ENCODE measurements at regions not wholly inside any gene's neighbourhood (a gene's known extent, or its start where the extent isn't known, plus 50 kb on each side); places are given as distances from the start of the nearest gene placed in this dataset.
"Not testable (repeated sequence)": the region's sequence is repeated elsewhere in the genome, so short reads cannot be mapped to it uniquely, and the experiment has no call there.

GRCh38 chr5:52283221-52283620 is 504.5 kb upstream of the ITGA1 start:
- peak; percentile 7 for DNase-seq (ENCODE audit: low read depth)
- H3K4me3 ChIP-seq (ENCODE audit: low read length) = no peak overlapping the region
- TF ChIP-seq, protein P1, sequence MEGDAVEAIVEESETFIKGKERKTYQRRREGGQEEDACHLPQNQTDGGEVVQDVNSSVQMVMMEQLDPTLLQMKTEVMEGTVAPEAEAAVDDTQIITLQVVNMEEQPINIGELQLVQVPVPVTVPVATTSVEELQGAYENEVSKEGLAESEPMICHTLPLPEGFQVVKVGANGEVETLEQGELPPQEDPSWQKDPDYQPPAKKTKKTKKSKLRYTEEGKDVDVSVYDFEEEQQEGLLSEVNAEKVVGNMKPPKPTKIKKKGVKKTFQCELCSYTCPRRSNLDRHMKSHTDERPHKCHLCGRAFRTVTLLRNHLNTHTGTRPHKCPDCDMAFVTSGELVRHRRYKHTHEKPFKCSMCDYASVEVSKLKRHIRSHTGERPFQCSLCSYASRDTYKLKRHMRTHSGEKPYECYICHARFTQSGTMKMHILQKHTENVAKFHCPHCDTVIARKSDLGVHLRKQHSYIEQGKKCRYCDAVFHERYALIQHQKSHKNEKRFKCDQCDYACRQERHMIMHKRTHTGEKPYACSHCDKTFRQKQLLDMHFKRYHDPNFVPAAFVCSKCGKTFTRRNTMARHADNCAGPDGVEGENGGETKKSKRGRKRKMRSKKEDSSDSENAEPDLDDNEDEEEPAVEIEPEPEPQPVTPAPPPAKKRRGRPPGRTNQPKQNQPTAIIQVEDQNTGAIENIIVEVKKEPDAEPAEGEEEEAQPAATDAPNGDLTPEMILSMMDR (IDR thresholded peaks at IDR 0.05; ENCODE audit: insufficient read depth, low read depth, low read length, missing control alignments) = no peak

GRCh38 chr5:52300703-52301372 is 486.9 kb upstream of the ITGA1 start:
- H3K4me3 ChIP-seq (ENCODE audit: low read length) = no peak overlapping the region
- TF ChIP-seq, protein P1 (IDR thresholded peaks at IDR 0.05; ENCODE audit: insufficient read depth, low read depth, low read length, missing control alignments) = no peak
- no peak for DNase-seq (ENCODE audit: low read depth)

DNA sequence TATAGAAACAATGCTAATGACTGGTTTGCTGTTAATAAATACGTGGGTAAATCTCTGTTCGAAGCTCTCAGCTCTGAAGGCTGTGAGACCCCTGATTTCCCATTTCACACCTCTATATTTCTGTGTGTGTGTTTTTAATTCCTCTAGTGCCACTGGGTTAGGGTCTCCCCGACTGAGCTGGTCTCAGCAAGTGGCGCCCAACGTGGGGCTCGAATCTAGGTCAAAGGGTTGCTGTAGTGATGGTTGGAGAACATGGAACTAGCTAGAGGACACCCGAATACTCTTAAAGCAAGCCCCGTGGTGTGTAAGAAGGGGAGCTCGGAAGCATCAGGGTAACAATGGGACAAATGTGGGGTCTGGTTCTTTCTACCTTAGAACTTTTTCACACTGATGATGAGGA is 482.9 kb upstream of the ITGA1 start:
- not testable (repeated sequence) for DNase-seq (ENCODE audit: low read depth); H3K4me3 ChIP-seq (ENCODE audit: low read length)

GRCh38 chr5:52328220-52328806 is 459.4 kb upstream of the ITGA1 start:
- TF ChIP-seq, protein P1 (IDR thresholded peaks at IDR 0.05; ENCODE audit: insufficient read depth, low read depth, low read length, missing control alignments) = no peak
- H3K4me3 ChIP-seq (ENCODE audit: low read length) = no peak overlapping the region

DNA sequence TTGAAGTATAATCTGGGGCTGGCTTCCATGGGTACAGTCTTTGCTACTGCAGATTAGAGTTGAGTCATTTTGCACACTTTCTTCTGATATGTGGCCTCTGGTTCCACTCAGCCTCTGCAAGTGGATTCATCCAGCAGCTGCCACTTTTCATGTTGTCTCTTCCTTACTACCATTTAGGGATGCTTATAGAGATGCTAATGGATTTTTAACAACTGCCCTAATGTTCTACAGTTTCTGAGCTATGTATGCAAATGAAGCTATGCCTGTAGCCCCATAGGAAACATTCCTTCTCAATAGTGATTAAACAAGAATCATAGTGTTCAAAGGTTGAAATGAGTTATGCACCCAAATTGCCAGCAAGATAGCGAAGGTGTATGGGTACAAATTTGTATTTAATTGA is 456.0 kb upstream of the ITGA1 start:
- no peak overlapping the region for H3K4me3 ChIP-seq (ENCODE audit: low read length)
- TF ChIP-seq, protein P1 (IDR thresholded peaks at IDR 0.05; ENCODE audit: insufficient read depth, low read depth, low read length, missing control alignments) = no peak
- DNase-seq (ENCODE audit: low read depth) = no peak

More at GRCh38 chr5:52328220-52328806, 459.4 kb upstream of the ITGA1 start:
- peak; percentile 3 for DNase-seq (ENCODE audit: low read depth)

- H3K4me3 ChIP-seq (ENCODE audit: low read length) = no peak overlapping the region
- TF ChIP-seq, protein P1 (IDR thresholded peaks at IDR 0.05; ENCODE audit: insufficient read depth, low read depth, low read length, missing control alignments) = no peak
- no peak for DNase-seq (ENCODE audit: low read depth)
Observed at GRCh38 chr5:52334367-52334766, 453.3 kb upstream of the ITGA1 start.

DNA sequence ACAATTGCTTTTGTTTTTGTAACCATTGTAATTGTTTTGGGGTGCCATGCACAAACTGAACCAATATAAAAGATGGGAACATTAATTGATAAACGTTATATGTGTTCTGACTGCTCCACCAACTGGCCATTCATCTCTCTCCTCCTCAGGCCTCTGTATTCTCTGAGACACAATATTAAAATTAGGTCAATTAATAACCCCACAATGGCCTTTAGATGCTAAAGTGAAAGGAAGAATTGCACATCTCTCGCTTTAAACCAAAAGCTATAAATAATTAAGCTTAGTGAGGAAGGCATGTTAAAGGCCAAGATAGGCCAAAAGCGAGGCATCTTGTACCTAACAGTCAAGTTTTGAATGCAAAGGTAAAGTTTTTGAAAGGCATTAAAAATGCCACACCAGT is 448.4 kb upstream of the ITGA1 start:
- DNase-seq (ENCODE audit: low read depth) = no peak
- H3K4me3 ChIP-seq (ENCODE audit: low read length) = no peak overlapping the region
- TF ChIP-seq, protein P1 (IDR thresholded peaks at IDR 0.05; ENCODE audit: insufficient read depth, low read depth, low read length, missing control alignments) = no peak
